K562 (cell line): ENCODE measurements at regions not wholly inside any gene's neighbourhood (a gene's known extent, or its start where the extent isn't known, plus 50 kb on each side); places are given as distances from the start of the nearest gene placed in this dataset.
A peak's percentile ranks its signal among the peaks of the same experiment; 100 is the strongest.

Experiments
- ATAC-seq: fragments of 200-7000 bp; cut with Tn5 transposase; 3 replicates; pipeline ENCODE4 v1.9.1; 2020; ENCODE audit warnings: moderate library complexity
- BruUV-seq: library from RNA; stranded (reverse); fragments of 400-500 nt; replicated peaks from 2 replicates; lab custom pipeline; 2021; lab: Mats Ljungman, UMichigan
- CTCF ChIA-PET: fragments of 300-600 bp; formaldehyde crosslinking; extraction: SDS; loops from one replicate; lab custom pipeline; 2021; ENCODE audit warnings: low intra/inter-chr PET ratio; lab: Yijun Ruan, JAX
- POLR2A ChIA-PET: fragments of 300-600, 350-650 bp; sonication (Branson Sonifier 250); formaldehyde crosslinking; extraction: SDS; loops from one replicate; lab custom pipeline; 2021; ENCODE audit warnings: antibody characterized with exemption, inconsistent platforms; lab: Yijun Ruan, JAX
- DNase-seq, 4 experiments: peaks; one replicate each; pipeline versions ENCODE4 v3.0.0 to v3.0.0-alpha.2; 2011 to 2018; ENCODE audit warnings: low spot score in 3 of 4, mixed read lengths in 3 of 4; ENCODE audit errors: extremely low read depth in 1 of 4
- FAIRE-seq: peaks from 2 replicates; lab custom pipeline; 2011; peaks lifted over from hg19 to GRCh38; lab: Jason Lieb, UNC
- H2AFZ ChIP-seq: 2 replicates; pipeline ENCODE4 v1.6.0; 2011; ENCODE audit warnings: low read depth, low read length, control low read depth, inconsistent platforms
- H3K27ac ChIP-seq: fragments of 200-600 bp; 3 replicates; pipeline ENCODE4 v1.8.0; 2011; ENCODE audit warnings: low read depth, mild to moderate bottlenecking, control low read depth, inconsistent platforms, low read length, moderate library complexity, mixed read lengths; ENCODE audit errors: extremely low read depth
- H3K27me3 ChIP-seq, 2 experiments: fragments of 300-600 bp in 1 of 2; 2 replicates in 1 of 2; 3 replicates in 1 of 2; pipeline versions ENCODE4 v1.6.0 to v1.8.0; 2011; ENCODE audit warnings: inconsistent platforms in 2 of 2, low read length in 2 of 2, mild to moderate bottlenecking in 1 of 2, mixed read lengths in 1 of 2, moderate library complexity in 1 of 2; ENCODE audit not compliant: control insufficient read depth in 2 of 2, insufficient read depth in 2 of 2
- H3K36me3 ChIP-seq: fragments of 300-600 bp; 3 replicates; pipeline ENCODE4 v1.8.0; 2011; ENCODE audit warnings: mild to moderate bottlenecking, low read length, inconsistent platforms; ENCODE audit not compliant: control insufficient read depth, insufficient read depth
- H3K4me1 ChIP-seq, 2 experiments: fragments of 200-600 bp in 1 of 2; replicated peaks in 1 of 2; 2 replicates in 1 of 2; 3 replicates in 1 of 2; pipeline versions ENCODE4 v1.5.1 to v1.8.0; 2011; ENCODE audit warnings: inconsistent platforms in 2 of 2, low read length in 2 of 2, mild to moderate bottlenecking in 1 of 2, mixed read lengths in 1 of 2, moderate library complexity in 1 of 2; ENCODE audit not compliant: control insufficient read depth in 2 of 2, insufficient read depth in 2 of 2
- H3K4me2 ChIP-seq: 2 replicates; pipeline ENCODE4 v1.6.1; 2011; ENCODE audit warnings: low read length, control low read depth, inconsistent platforms, mixed read lengths; ENCODE audit not compliant: insufficient read depth
- H3K4me3 ChIP-seq: fragments of 200-600 bp; sonication (generic), shearing (Covaris generic); 2 replicates; pipeline ENCODE4 v1.5.1; 2016; ENCODE audit warnings: control low read depth, inconsistent platforms
- H3K79me2 ChIP-seq: fragments of 200-600 bp; 3 replicates; pipeline ENCODE4 v1.8.0; 2011; ENCODE audit warnings: low read length, inconsistent platforms; ENCODE audit not compliant: control insufficient read depth, insufficient read depth
- H3K9ac ChIP-seq, 2 experiments: 2 replicates each; pipeline versions ENCODE4 v1.6.0 to v1.6.1; 2011; ENCODE audit warnings: low read depth in 2 of 2, low read length in 2 of 2, control low read depth in 1 of 2, inconsistent platforms in 1 of 2, mild to moderate bottlenecking in 1 of 2, mixed read lengths in 1 of 2; ENCODE audit not compliant: insufficient read depth in 1 of 2
- H3K9me1 ChIP-seq: one replicate; pipeline ENCODE4 v1.6.0; 2011; ENCODE audit warnings: inconsistent platforms, mild to moderate bottlenecking, low read length, moderate library complexity; ENCODE audit not compliant: control insufficient read depth, insufficient read depth
- H3K9me3 ChIP-seq: replicated peaks from 2 replicates; pipeline ENCODE4 v1.5.1; 2011; ENCODE audit warnings: low read depth, low read length, inconsistent platforms; ENCODE audit not compliant: control insufficient read depth, insufficient read depth
- H4K20me1 ChIP-seq: replicated peaks from 2 replicates; pipeline ENCODE4 v1.6.1; 2011; ENCODE audit warnings: low read length, inconsistent platforms, mixed read lengths; ENCODE audit not compliant: control insufficient read depth, insufficient read depth
- ADNP ChIP-seq: fragments of 200-800 bp; sonication (Bioruptor generic); IDR thresholded peaks from 2 replicates; pipeline ENCODE4 v1.6.1; 2016; ENCODE audit warnings: missing genetic modification characterization, missing compliant biosample characterization
- ATF4 ChIP-seq: fragments of 450-650 bp; formaldehyde crosslinking; IDR thresholded peaks from 2 replicates; pipeline ENCODE4 v1.4.0; 2022; ENCODE audit warnings: mild to moderate bottlenecking, moderate library complexity
- CBX2 ChIP-seq: fragments of 200-600 bp; sonication (generic); IDR thresholded peaks from one replicate; pipeline ENCODE4 v1.6.1; 2012; ENCODE audit warnings: mild to moderate bottlenecking, low read length, inconsistent platforms; ENCODE audit not compliant: insufficient read depth, poor library complexity, severe bottlenecking
- GMEB1 ChIP-seq: fragments of 250-450 bp; sonication (Bioruptor Pico); IDR thresholded peaks from 2 replicates; pipeline ENCODE4 v1.4.0; 2020; ENCODE audit warnings: mild to moderate bottlenecking
- PKNOX1 ChIP-seq: fragments of 450-650 bp; IDR thresholded peaks from 2 replicates; pipeline ENCODE4 v1.6.1; 2016
- PURB ChIP-seq: sonication (generic); formaldehyde crosslinking; IDR thresholded peaks from 2 replicates; pipeline ENCODE4 v1.9.0; 2021; ENCODE audit warnings: low read depth, mild to moderate bottlenecking, missing genetic modification reagents
- SMARCC2 ChIP-seq: fragments of 450-650 bp; IDR thresholded peaks from 2 replicates; pipeline ENCODE4 v1.6.1; 2017; ENCODE audit warnings: antibody characterized with exemption, moderate library complexity, mild to moderate bottlenecking, low read depth
- TRIM28 ChIP-seq: fragments of 450-650 bp; IDR thresholded peaks from 2 replicates; pipeline ENCODE4 v1.6.1; 2017
- ZNF146 ChIP-seq: IDR thresholded peaks from one replicate; pipeline ENCODE4 v1.6.1; 2018; ENCODE audit warnings: missing compliant biosample characterization; ENCODE audit not compliant: unreplicated experiment
- ZNF583 ChIP-seq: fragments of 250-450 bp; sonication (Bioruptor Pico); IDR thresholded peaks from 2 replicates; pipeline ENCODE4 v1.4.0; 2020
- WGBS: fragments of 100-300 bp; shearing (Covaris generic); methylation state at CpG from one replicate; pipeline ENCODE4 v1.1.6; 2016; ENCODE audit warnings: low coverage, mixed read lengths; ENCODE audit not compliant: insufficient coverage; ENCODE audit errors: missing lambda C conversion rate; 5-methylcytosine and 5-hydroxymethylcytosine counted together
- in situ Hi-C: fragments of 300-500 bp; cut with MboI; formaldehyde crosslinking; loops from 4 replicates; pipeline ENCODE4 v1.15.0; 2018; ENCODE audit warnings: inconsistent platforms, mixed read lengths
- intact Hi-C: fragments of 100-400 bp; cut with micrococcal nuclease; formaldehyde crosslinking; loops from 2 replicates; pipeline ENCODE4 v1.14.2; 2022

GRCh38 chr12:25808604-25809003 lies 149.9 kb upstream of the RASSF8 start:
- Histone ChIP-seq H3K4me3 (no peak overlapping the region), H3K4me2 (no peak overlapping the region), H2AFZ (no peak overlapping the region), H3K9ac (no peak overlapping the region), H3K27ac (no peak overlapping the region), H3K36me3 (no peaks in the 10 kb centered on the region), H3K79me2 (no peaks in the 10 kb centered on the region), H4K20me1 (no peaks in the 10 kb centered on the region), H3K27me3 (no peaks in the 10 kb centered on the region), H3K9me3 (no peaks in the 10 kb centered on the region), H3K4me1 (no peaks in the 10 kb centered on the region), H3K9me1 (no peaks in the 10 kb centered on the region)
- TF ChIP-seq ZNF146 (CRISPR knock-in tag) (peak; percentile 66), ATF4 (no peak)
- in situ Hi-C loops, result no loop called here
- ChIA-PET POLR2A (no interaction called here), CTCF (no interaction called here)
- no peak for DNase-seq
- intact Hi-C loops, result no loop called here
- FAIRE-seq, result no peak
- ATAC-seq, result no peak
- no TSS peak for BruUV-seq

- BruUV-seq, result no TSS peak
- no peaks in the 10 kb centered on the region for H3K27me3 ChIP-seq
- H3K27ac ChIP-seq, result no peak overlapping the region
- H3K4me3 ChIP-seq, result no peak overlapping the region
- H3K4me2 ChIP-seq, result no peak overlapping the region
- H3K9me3 ChIP-seq, result no peaks in the 10 kb centered on the region
- in situ Hi-C loops (no loop called here), intact Hi-C loops (no loop called here)
- H3K9me1 ChIP-seq, result no peaks in the 10 kb centered on the region
- FAIRE-seq, result no peak
- no peaks in the 10 kb centered on the region for H4K20me1 ChIP-seq
- no peak for DNase-seq
- no peaks in the 10 kb centered on the region for H3K36me3 ChIP-seq
- H3K4me1 ChIP-seq, result no peaks in the 10 kb centered on the region
- H3K9ac ChIP-seq, result no peak overlapping the region
- no peaks in the 10 kb centered on the region for H3K79me2 ChIP-seq
- POLR2A ChIA-PET, result no interaction called here
- ATAC-seq, result no peak
- CTCF ChIA-PET, result no interaction called here
- H2AFZ ChIP-seq, result no peak overlapping the region
- TF ChIP-seq GMEB1 (CRISPR knock-in tag), result no peak
- TF ChIP-seq TRIM28, result no peak
- TF ChIP-seq PKNOX1, result no peak
- TF ChIP-seq PURB, result no peak
- no peak for TF ChIP-seq SMARCC2
- TF ChIP-seq ADNP (tag), result no peak
- TF ChIP-seq ZNF583 (CRISPR knock-in tag), result no peak
- no peak for TF ChIP-seq CBX2
- WGBS, result 7% methylated on average over 1 of the region's 1 CpG
Observed at GRCh38 chr12:25810683-25811082, 147.8 kb upstream of the RASSF8 start.
